ENCODE measurements at regions not wholly inside any gene's neighbourhood (a gene's known extent, or its start where the extent isn't known, plus 50 kb on each side); places are given as distances from the start of the nearest gene placed in this dataset.

DNA sequence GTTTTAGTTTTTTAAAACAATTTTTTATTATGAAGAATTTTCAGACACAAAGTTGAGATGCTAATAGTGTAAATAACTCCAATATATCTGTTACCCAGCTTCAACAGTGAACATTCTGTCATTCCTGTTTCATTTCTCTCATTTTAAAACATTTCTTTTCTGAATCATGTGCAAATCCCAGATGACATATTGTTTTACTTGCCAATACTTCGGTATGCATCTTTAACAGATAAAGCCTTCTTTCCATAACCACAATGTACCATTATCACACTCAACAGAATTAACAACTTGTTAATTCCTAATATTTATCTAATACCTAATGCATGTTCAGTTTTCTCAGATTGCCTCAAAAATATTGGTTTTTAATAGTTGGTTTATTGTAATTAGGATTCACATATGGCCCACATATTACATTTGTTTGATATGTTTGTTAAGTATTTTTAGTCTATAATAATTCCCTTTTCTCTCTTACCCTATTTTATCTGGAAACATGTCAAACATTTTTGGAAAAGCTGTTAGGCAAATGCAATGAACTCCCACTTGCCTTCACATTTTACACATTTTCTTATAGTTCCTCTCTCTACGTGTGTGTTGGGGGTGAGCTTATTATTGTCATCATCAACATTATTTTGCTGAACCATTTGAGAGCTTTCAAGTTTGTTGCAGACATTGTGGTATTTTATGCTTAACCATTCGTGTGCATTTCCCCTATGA is 58.7 kb upstream of the ANKRD55 start:
- Histone ChIP-seq H3K9me3 (ENCODE audit: control insufficient read depth, low read depth, low read length) (no peaks in the 10 kb centered on the region), H3K79me2 (ENCODE audit: insufficient read depth, low read length) (no peaks in the 10 kb centered on the region), H2BK120ac (ENCODE audit: low read depth, low read length, poor library complexity, severe bottlenecking) (no peak overlapping the region), H3K27me3 (ENCODE audit: insufficient read depth, low read length) (no peaks in the 10 kb centered on the region), H3K79me1 (ENCODE audit: insufficient read depth, low read depth, low read length, poor library complexity, severe bottlenecking) (no peaks in the 10 kb centered on the region), H2BK20ac (ENCODE audit: low read depth, low read length, poor library complexity, severe bottlenecking) (no peak overlapping the region), H4K91ac (ENCODE audit: insufficient read length, low read depth, low read length) (no peak overlapping the region), H3K9ac (ENCODE audit: extremely low read depth, insufficient read length, low read length) (no peak overlapping the region), H4K20me1 (ENCODE audit: control insufficient read depth, insufficient read depth, insufficient read length) (no peaks in the 10 kb centered on the region), H4K5ac (ENCODE audit: insufficient read length, low read depth, low read length) (no peak overlapping the region), H3K23me2 (ENCODE audit: insufficient read length, low read depth, low read length, poor library complexity, severe bottlenecking) (no peaks in the 10 kb centered on the region), H3K14ac (ENCODE audit: insufficient read depth, low read length) (no peak overlapping the region), H3K23ac (ENCODE audit: insufficient read length, low read depth, low read length) (no peak overlapping the region), H2AK5ac (ENCODE audit: insufficient read length, low read length) (no peak overlapping the region), H3K18ac (ENCODE audit: insufficient read length, low read depth, low read length) (no peak overlapping the region), H3K4ac (ENCODE audit: low read depth, low read length) (no peak overlapping the region), H3K56ac (ENCODE audit: insufficient read length, low read depth, low read length) (no peak overlapping the region), H3K27ac (ENCODE audit: insufficient read length, low read depth, low read length) (no peak overlapping the region), H2BK15ac (ENCODE audit: low read depth, low read length) (no peak overlapping the region), H2BK12ac (ENCODE audit: insufficient read length, low read depth, low read length) (no peak overlapping the region), H2BK5ac (ENCODE audit: insufficient read length, low read length) (no peak overlapping the region), H3T11ph (ENCODE audit: low read length) (no peak overlapping the region), H4K8ac (replicated peaks; ENCODE audit: insufficient read length, low read depth, low read length) (no peak overlapping the region), H3K4me1 (ENCODE audit: insufficient read depth, low read length) (peaks cover 3% of the 10 kb centered on the region; the same call in 1 of the 2 replicates), H3K4me2 (ENCODE audit: insufficient read depth, insufficient read length, low read length) (no peak overlapping the region), H2AFZ (ENCODE audit: low read length) (no peak overlapping the region)
- no CpG with 5 or more reads among the region's 3 CpGs for WGBS (ENCODE audit: extremely low coverage, insufficient read length, low lambda C conversion rate)
- TF ChIP-seq, protein P1, sequence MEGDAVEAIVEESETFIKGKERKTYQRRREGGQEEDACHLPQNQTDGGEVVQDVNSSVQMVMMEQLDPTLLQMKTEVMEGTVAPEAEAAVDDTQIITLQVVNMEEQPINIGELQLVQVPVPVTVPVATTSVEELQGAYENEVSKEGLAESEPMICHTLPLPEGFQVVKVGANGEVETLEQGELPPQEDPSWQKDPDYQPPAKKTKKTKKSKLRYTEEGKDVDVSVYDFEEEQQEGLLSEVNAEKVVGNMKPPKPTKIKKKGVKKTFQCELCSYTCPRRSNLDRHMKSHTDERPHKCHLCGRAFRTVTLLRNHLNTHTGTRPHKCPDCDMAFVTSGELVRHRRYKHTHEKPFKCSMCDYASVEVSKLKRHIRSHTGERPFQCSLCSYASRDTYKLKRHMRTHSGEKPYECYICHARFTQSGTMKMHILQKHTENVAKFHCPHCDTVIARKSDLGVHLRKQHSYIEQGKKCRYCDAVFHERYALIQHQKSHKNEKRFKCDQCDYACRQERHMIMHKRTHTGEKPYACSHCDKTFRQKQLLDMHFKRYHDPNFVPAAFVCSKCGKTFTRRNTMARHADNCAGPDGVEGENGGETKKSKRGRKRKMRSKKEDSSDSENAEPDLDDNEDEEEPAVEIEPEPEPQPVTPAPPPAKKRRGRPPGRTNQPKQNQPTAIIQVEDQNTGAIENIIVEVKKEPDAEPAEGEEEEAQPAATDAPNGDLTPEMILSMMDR (conservative IDR thresholded peaks at IDR 0.05) = no peak
- peaks cover 0 to 7% (median 3%) of the 10 kb centered on the region in 3 experiments; a peak in 2 of 7 replicates for H3K36me3 Mint-ChIP-seq (ENCODE audit: insufficient read depth in 1 of 3, low read depth in 3 of 3)
- H3K27me3 Mint-ChIP-seq (ENCODE audit: low read depth) = no peaks in the 10 kb centered on the region
- peaks cover 9% of the 10 kb centered on the region in 2 experiments for H3K4me1 Mint-ChIP-seq
- DNase-seq = no peak
- no peak overlapping the region for H3K4me3 Mint-ChIP-seq
- no peak overlapping the region for H3K27ac Mint-ChIP-seq
- H3K9me3 Mint-ChIP-seq = peaks cover 13 to 18% of the 10 kb centered on the region in 2 experiments; a peak in 3 of 5 replicates

Measured in H9 (cell line).